ENCODE measurements at regions not wholly inside any gene's neighbourhood (a gene's known extent, or its start where the extent isn't known, plus 50 kb on each side); places are given as distances from the start of the nearest gene placed in this dataset.

DNA sequence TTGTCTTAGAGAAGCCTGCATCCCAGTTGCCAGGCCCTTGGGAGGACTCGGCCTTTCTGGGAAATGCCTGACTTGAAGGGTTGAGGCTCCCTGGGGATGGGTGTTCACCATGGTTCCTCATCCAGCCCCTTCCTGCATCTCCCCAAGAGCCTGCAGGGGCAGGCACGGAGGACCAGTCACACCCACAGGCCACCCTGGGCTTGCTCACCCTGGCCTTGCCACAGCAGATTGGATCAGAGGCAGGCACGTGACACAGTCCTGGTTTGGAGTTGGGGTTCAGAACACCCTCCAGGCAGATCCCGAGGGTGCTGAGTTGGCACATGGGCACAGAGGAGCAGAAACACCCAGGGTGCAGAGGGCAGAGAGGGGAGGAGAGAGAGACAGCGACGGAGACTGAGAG, 286.1 kb downstream of the PBX3 start:
- TF ChIP-seq, protein P1, sequence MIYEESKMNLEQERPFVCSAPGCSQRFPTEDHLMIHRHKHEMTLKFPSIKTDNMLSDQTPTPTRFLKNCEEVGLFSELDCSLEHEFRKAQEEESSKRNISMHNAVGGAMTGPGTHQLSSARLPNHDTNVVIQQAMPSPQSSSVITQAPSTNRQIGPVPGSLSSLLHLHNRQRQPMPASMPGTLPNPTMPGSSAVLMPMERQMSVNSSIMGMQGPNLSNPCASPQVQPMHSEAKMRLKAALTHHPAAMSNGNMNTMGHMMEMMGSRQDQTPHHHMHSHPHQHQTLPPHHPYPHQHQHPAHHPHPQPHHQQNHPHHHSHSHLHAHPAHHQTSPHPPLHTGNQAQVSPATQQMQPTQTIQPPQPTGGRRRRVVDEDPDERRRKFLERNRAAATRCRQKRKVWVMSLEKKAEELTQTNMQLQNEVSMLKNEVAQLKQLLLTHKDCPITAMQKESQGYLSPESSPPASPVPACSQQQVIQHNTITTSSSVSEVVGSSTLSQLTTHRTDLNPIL (CRISPR knock-in tag; IDR thresholded peaks at IDR 0.05; ENCODE audit: low read depth) = no peak
- TF ChIP-seq, protein P2, sequence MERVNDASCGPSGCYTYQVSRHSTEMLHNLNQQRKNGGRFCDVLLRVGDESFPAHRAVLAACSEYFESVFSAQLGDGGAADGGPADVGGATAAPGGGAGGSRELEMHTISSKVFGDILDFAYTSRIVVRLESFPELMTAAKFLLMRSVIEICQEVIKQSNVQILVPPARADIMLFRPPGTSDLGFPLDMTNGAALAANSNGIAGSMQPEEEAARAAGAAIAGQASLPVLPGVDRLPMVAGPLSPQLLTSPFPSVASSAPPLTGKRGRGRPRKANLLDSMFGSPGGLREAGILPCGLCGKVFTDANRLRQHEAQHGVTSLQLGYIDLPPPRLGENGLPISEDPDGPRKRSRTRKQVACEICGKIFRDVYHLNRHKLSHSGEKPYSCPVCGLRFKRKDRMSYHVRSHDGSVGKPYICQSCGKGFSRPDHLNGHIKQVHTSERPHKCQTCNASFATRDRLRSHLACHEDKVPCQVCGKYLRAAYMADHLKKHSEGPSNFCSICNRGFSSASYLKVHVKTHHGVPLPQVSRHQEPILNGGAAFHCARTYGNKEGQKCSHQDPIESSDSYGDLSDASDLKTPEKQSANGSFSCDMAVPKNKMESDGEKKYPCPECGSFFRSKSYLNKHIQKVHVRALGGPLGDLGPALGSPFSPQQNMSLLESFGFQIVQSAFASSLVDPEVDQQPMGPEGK (CRISPR knock-in tag; IDR thresholded peaks at IDR 0.05; ENCODE audit: borderline replicate concordance) = no peak
- TF ChIP-seq, protein P3, sequence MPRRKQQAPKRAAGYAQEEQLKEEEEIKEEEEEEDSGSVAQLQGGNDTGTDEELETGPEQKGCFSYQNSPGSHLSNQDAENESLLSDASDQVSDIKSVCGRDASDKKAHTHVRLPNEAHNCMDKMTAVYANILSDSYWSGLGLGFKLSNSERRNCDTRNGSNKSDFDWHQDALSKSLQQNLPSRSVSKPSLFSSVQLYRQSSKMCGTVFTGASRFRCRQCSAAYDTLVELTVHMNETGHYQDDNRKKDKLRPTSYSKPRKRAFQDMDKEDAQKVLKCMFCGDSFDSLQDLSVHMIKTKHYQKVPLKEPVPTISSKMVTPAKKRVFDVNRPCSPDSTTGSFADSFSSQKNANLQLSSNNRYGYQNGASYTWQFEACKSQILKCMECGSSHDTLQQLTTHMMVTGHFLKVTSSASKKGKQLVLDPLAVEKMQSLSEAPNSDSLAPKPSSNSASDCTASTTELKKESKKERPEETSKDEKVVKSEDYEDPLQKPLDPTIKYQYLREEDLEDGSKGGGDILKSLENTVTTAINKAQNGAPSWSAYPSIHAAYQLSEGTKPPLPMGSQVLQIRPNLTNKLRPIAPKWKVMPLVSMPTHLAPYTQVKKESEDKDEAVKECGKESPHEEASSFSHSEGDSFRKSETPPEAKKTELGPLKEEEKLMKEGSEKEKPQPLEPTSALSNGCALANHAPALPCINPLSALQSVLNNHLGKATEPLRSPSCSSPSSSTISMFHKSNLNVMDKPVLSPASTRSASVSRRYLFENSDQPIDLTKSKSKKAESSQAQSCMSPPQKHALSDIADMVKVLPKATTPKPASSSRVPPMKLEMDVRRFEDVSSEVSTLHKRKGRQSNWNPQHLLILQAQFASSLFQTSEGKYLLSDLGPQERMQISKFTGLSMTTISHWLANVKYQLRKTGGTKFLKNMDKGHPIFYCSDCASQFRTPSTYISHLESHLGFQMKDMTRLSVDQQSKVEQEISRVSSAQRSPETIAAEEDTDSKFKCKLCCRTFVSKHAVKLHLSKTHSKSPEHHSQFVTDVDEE (CRISPR knock-in tag; IDR thresholded peaks at IDR 0.05) = no peak
